PC-9 (cell line): ENCODE measurements at regions not wholly inside any gene's neighbourhood (a gene's known extent, or its start where the extent isn't known, plus 50 kb on each side); places are given as distances from the start of the nearest gene placed in this dataset.

ENCODE experiments used
- EZH2 ChIP-seq: fragments of 200-600 bp; sonication (generic); IDR thresholded peaks from 2 replicates; pipeline ENCODE4 v1.8.0; 2017; ENCODE audit warnings: antibody characterized with exemption, low read depth
- TF ChIP-seq, protein P1 (sequence below): fragments of 200-600 bp; sonication (generic); conservative IDR thresholded peaks from 2 replicates; pipeline ENCODE4 v1.6.1; 2017; ENCODE audit warnings: mixed run types, antibody characterized with exemption, mild to moderate bottlenecking, moderate library complexity

- TF ChIP-seq EZH2 = no peak
- TF ChIP-seq, protein P1, sequence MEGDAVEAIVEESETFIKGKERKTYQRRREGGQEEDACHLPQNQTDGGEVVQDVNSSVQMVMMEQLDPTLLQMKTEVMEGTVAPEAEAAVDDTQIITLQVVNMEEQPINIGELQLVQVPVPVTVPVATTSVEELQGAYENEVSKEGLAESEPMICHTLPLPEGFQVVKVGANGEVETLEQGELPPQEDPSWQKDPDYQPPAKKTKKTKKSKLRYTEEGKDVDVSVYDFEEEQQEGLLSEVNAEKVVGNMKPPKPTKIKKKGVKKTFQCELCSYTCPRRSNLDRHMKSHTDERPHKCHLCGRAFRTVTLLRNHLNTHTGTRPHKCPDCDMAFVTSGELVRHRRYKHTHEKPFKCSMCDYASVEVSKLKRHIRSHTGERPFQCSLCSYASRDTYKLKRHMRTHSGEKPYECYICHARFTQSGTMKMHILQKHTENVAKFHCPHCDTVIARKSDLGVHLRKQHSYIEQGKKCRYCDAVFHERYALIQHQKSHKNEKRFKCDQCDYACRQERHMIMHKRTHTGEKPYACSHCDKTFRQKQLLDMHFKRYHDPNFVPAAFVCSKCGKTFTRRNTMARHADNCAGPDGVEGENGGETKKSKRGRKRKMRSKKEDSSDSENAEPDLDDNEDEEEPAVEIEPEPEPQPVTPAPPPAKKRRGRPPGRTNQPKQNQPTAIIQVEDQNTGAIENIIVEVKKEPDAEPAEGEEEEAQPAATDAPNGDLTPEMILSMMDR = no peak
These were observed 224.1 kb upstream of the DPP10 start for GRCh38 chr2:114218383-114218782.
